ENCODE measurements at regions not wholly inside any gene's neighbourhood (a gene's known extent, or its start where the extent isn't known, plus 50 kb on each side); places are given as distances from the start of the nearest gene placed in this dataset.

- TF ChIP-seq, protein P1, sequence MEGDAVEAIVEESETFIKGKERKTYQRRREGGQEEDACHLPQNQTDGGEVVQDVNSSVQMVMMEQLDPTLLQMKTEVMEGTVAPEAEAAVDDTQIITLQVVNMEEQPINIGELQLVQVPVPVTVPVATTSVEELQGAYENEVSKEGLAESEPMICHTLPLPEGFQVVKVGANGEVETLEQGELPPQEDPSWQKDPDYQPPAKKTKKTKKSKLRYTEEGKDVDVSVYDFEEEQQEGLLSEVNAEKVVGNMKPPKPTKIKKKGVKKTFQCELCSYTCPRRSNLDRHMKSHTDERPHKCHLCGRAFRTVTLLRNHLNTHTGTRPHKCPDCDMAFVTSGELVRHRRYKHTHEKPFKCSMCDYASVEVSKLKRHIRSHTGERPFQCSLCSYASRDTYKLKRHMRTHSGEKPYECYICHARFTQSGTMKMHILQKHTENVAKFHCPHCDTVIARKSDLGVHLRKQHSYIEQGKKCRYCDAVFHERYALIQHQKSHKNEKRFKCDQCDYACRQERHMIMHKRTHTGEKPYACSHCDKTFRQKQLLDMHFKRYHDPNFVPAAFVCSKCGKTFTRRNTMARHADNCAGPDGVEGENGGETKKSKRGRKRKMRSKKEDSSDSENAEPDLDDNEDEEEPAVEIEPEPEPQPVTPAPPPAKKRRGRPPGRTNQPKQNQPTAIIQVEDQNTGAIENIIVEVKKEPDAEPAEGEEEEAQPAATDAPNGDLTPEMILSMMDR (conservative IDR thresholded peaks at IDR 0.05; ENCODE audit: low read depth, low read length): no peak
- H3K4me3 ChIP-seq (ENCODE audit: low read depth, low read length): no peak overlapping the region
- DNase-seq (ENCODE audit: low read depth): no peak
These were observed 51.2 kb upstream of the RNF144B start for GRCh38 chr6:18335948-18336347.

GRCh38 chr6:18334251-18334650, 52.9 kb upstream of the RNF144B start:
- no peak for DNase-seq (ENCODE audit: low read depth)
- TF ChIP-seq, protein P1 (conservative IDR thresholded peaks at IDR 0.05; ENCODE audit: low read depth, low read length): no peak
- H3K4me3 ChIP-seq (ENCODE audit: low read depth, low read length): no peak overlapping the region

DNA sequence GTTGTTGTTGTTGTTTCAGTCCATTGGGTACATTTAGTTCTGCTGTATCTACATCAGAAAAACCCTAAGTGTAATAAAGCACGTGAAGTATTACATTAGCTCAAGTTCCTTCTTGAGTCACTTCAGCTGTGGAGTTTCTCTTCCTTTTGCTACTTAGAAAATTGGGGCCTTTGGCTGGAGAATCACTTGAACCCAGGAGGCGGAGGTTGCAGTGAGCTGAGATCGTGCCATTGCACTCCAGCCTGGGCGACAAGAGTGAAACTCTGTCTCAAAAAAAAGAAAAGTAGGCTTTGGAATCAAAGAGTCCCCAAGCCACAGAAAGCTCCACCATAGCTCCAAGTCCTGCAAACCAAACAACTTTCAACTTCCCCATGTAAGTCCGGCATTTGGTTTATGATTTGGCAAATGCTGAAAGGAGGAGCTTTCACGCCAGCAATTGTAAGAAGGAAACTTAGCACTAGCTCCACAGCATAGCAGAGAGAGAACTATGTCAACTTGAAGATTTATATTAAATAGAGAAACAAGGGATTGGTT, 56.5 kb upstream of the RNF144B start:
- H3K4me3 ChIP-seq (ENCODE audit: low read depth, low read length): no peak overlapping the region
- TF ChIP-seq, protein P1 (conservative IDR thresholded peaks at IDR 0.05; ENCODE audit: low read depth, low read length): no peak
- DNase-seq (ENCODE audit: low read depth): peak; percentile 30

- no peak for DNase-seq (ENCODE audit: low read depth)
- H3K4me3 ChIP-seq (ENCODE audit: low read depth, low read length): no peak overlapping the region
- TF ChIP-seq, protein P1 (conservative IDR thresholded peaks at IDR 0.05; ENCODE audit: low read depth, low read length): no peak
These were observed 57.4 kb upstream of the RNF144B start for GRCh38 chr6:18329776-18330175.

- H3K4me3 ChIP-seq (ENCODE audit: low read depth, low read length): no peak overlapping the region
- DNase-seq (ENCODE audit: low read depth): no peak
- TF ChIP-seq, protein P1 (conservative IDR thresholded peaks at IDR 0.05; ENCODE audit: low read depth, low read length): no peak
These were observed 58.6 kb upstream of the RNF144B start for GRCh38 chr6:18328540-18328939.

- DNase-seq (ENCODE audit: low read depth): no peak
- TF ChIP-seq, protein P1 (conservative IDR thresholded peaks at IDR 0.05; ENCODE audit: low read depth, low read length): no peak
- H3K4me3 ChIP-seq (ENCODE audit: low read depth, low read length): no peak overlapping the region
These were observed 59.1 kb upstream of the RNF144B start for GRCh38 chr6:18328070-18328469.

DNA sequence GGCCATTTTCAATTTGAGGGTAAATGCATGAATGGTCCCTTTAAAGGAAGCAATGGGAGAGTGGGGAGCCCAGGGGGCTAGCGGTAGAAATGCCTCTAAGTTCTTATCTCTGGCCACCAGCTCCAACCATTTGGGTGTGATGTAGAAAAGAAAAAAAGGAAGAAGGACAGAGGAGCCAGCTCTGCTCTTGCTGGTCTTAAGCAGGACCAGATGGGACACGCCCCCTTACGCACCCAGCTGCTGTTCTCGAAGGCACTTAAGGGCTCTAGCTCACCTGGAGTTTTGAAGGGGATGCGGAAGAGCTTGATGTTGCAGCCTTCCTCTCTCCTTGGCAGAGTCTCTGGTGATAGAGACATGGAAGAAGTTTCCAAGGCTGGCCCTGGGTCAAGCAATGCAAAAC, 59.5 kb upstream of the RNF144B start:
- DNase-seq (ENCODE audit: low read depth): no peak
- H3K4me3 ChIP-seq (ENCODE audit: low read depth, low read length): no peak overlapping the region
- TF ChIP-seq, protein P1 (conservative IDR thresholded peaks at IDR 0.05; ENCODE audit: low read depth, low read length): no peak
